Fibroblast of mammary gland (primary cell): ENCODE measurements at regions not wholly inside any gene's neighbourhood (a gene's known extent, or its start where the extent isn't known, plus 50 kb on each side); places are given as distances from the start of the nearest gene placed in this dataset.

Experiments used
- DNase-seq: peaks from one replicate; pipeline ENCODE4 v3.0.0-alpha.2; 2010; ENCODE audit warnings: low read depth
- H3K4me3 ChIP-seq: 2 replicates; pipeline ENCODE4 v1.5.1; 2011; ENCODE audit warnings: low read depth, mild to moderate bottlenecking, low read length, moderate library complexity; ENCODE audit not compliant: control insufficient read depth
- TF ChIP-seq, protein P1 (sequence below): conservative IDR thresholded peaks from 2 replicates; pipeline ENCODE4 v1.5.1; 2011; ENCODE audit warnings: low read depth, low read length, inconsistent platforms; ENCODE audit not compliant: control insufficient read depth, insufficient read depth

- DNase-seq = peak; percentile 31
Measured at GRCh38 chr11:15590132-15590531, 475.4 kb downstream of the INSC start.

DNA sequence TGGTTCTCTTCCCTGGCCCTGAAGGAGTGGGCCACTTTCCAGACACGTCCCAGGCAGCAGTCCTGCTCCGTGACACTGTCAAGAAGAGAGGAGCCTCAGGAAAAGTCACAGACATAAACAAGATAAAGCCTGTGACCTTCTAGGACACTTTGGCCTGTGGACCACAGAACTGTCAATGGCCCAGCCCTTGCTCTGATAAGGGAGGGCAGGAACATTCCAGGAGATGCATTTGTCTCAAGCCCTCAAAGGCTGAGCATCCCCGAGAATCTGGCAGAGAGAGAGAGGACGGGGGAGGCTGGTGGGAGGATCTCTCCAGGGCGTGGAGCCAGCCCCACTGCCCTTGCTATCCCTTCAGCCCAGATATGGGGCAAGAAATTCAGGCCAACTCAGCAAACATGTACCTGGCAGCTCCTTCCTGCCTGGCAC lies 476.4 kb downstream of the INSC start:
- TF ChIP-seq, protein P1, sequence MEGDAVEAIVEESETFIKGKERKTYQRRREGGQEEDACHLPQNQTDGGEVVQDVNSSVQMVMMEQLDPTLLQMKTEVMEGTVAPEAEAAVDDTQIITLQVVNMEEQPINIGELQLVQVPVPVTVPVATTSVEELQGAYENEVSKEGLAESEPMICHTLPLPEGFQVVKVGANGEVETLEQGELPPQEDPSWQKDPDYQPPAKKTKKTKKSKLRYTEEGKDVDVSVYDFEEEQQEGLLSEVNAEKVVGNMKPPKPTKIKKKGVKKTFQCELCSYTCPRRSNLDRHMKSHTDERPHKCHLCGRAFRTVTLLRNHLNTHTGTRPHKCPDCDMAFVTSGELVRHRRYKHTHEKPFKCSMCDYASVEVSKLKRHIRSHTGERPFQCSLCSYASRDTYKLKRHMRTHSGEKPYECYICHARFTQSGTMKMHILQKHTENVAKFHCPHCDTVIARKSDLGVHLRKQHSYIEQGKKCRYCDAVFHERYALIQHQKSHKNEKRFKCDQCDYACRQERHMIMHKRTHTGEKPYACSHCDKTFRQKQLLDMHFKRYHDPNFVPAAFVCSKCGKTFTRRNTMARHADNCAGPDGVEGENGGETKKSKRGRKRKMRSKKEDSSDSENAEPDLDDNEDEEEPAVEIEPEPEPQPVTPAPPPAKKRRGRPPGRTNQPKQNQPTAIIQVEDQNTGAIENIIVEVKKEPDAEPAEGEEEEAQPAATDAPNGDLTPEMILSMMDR = no peak
- no peak overlapping the region for H3K4me3 ChIP-seq
- DNase-seq = no peak

More at GRCh38 chr11:15590132-15590531, 475.4 kb downstream of the INSC start:
- no peak overlapping the region for H3K4me3 ChIP-seq
- TF ChIP-seq, protein P1 = no peak

GRCh38 chr11:15594607-15595006 lies 479.9 kb downstream of the INSC start:
- DNase-seq = no peak
- H3K4me3 ChIP-seq = no peak overlapping the region
- TF ChIP-seq, protein P1 = no peak

- no peak overlapping the region for H3K4me3 ChIP-seq
- DNase-seq = no peak
- TF ChIP-seq, protein P1 = no peak
Measured at GRCh38 chr11:15599376-15599775, 484.7 kb downstream of the INSC start.

- TF ChIP-seq, protein P1 = no peak
- H3K4me3 ChIP-seq = no peak overlapping the region
- DNase-seq = no peak
Measured at GRCh38 chr11:15602047-15602446, 487.3 kb downstream of the INSC start.

- H3K4me3 ChIP-seq = no peak overlapping the region
- DNase-seq = no peak
- TF ChIP-seq, protein P1 = no peak
Measured at GRCh38 chr11:15602785-15603567, 488.3 kb downstream of the INSC start.
